ENCODE measurements at regions not wholly inside any gene's neighbourhood (a gene's known extent, or its start where the extent isn't known, plus 50 kb on each side); places are given as distances from the start of the nearest gene placed in this dataset.

DNA sequence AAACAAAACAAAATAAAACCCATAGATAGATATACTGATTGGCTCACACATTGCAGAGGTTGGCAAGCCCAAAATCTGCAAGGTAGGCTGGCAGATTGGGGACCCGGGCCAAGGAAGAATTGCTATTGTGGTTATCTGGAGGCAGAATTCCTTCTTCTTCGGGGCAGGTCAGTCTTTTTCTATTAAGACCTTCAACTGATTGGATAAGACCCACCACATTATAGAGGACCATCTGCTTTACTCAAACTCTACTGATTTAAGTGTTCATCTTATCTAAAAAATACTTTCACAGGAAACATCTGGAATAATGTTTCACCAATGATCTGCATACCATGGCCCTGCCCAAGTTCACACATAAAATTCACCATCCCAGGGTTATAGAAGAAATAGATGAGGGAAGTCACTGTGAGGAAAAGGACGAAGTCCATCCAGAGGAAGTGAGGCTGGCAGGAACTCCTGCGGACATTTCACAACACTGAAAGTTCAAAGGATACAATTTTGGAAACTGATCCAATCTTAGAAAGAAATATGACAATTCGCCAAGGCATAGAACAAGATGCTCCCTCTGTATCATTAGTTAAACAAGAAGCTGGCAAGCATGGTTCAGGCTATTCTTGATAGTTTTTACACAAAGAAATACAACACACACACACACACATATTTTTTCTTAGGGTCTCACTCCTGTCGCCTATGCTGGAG, 127.6 kb upstream of the MED13L start:
- Histone ChIP-seq H3K4me1 (ENCODE audit: insufficient read depth, low read length) (no peaks in the 10 kb centered on the region), H3K36me3 (ENCODE audit: insufficient read depth, low read length) (no peaks in the 10 kb centered on the region), H2AFZ (ENCODE audit: low read depth, low read length) (no peak overlapping the region), H3K9me3 (ENCODE audit: low read length) (no peaks in the 10 kb centered on the region), H3K27me3 (ENCODE audit: insufficient read depth, low read length) (no peaks in the 10 kb centered on the region), H3K4me3 (ENCODE audit: low read length) (no peak overlapping the region)

DNA sequence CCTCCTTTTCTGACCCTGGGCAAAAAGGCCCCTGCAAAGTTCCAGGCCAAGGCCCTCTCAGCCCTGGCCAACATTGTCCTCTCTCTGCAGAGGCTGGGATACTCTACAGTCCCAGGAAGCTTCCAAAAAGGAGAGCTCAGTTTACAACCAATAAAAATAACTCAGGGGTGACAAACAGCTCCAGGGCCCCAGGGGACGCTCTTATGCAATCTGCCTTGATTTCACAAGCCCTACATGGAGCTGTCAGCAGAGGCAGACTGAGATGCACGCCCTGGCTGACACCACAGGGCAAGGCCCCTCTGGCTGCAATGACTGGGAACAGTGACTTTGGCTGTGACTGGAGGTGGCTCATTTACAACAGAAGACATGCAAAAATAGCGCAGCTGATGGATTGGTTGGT, 129.0 kb upstream of the MED13L start:
- Histone ChIP-seq H3K36me3 (ENCODE audit: insufficient read depth, low read length) (no peaks in the 10 kb centered on the region), H3K27me3 (ENCODE audit: insufficient read depth, low read length) (no peaks in the 10 kb centered on the region), H3K9me3 (ENCODE audit: low read length) (no peaks in the 10 kb centered on the region), H3K4me3 (ENCODE audit: low read length) (no peak overlapping the region), H2AFZ (ENCODE audit: low read depth, low read length) (no peak overlapping the region), H3K4me1 (ENCODE audit: insufficient read depth, low read length) (no peaks in the 10 kb centered on the region)

GRCh38 chr12:116408489-116409250, 131.2 kb upstream of the MED13L start:
- Histone ChIP-seq H3K4me1 (ENCODE audit: insufficient read depth, low read length) (no peaks in the 10 kb centered on the region), H3K9me3 (ENCODE audit: low read length) (no peaks in the 10 kb centered on the region), H3K27me3 (ENCODE audit: insufficient read depth, low read length) (no peaks in the 10 kb centered on the region), H3K4me3 (ENCODE audit: low read length) (no peak overlapping the region), H2AFZ (ENCODE audit: low read depth, low read length) (no peak overlapping the region), H3K36me3 (ENCODE audit: insufficient read depth, low read length) (no peaks in the 10 kb centered on the region)

DNA sequence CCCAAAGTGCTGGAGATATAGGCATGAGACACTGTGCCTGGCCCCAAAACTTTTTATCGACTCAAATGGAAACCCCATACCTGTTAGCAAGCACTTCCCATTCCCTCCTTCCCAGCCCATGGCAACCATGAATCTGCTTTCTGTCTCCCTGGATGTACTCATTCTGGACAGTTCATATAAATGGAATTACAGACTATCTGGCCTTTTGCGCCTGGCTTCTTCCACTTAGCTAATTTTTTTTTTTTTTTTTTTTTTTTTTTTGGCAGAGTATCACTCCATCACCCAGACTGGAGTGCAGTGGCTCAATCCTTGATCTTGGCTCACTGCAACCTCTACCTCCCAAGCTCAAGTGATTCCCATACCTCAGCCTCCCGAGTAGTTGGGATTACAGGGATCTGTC, 134.5 kb upstream of the MED13L start:
- Histone ChIP-seq H3K36me3 (ENCODE audit: insufficient read depth, low read length) (no peaks in the 10 kb centered on the region), H2AFZ (ENCODE audit: low read depth, low read length) (no peak overlapping the region), H3K4me1 (ENCODE audit: insufficient read depth, low read length) (peaks cover 4% of the 10 kb centered on the region), H3K4me3 (ENCODE audit: low read length) (no peak overlapping the region), H3K9me3 (ENCODE audit: low read length) (no peaks in the 10 kb centered on the region), H3K27me3 (ENCODE audit: insufficient read depth, low read length) (no peaks in the 10 kb centered on the region)

DNA sequence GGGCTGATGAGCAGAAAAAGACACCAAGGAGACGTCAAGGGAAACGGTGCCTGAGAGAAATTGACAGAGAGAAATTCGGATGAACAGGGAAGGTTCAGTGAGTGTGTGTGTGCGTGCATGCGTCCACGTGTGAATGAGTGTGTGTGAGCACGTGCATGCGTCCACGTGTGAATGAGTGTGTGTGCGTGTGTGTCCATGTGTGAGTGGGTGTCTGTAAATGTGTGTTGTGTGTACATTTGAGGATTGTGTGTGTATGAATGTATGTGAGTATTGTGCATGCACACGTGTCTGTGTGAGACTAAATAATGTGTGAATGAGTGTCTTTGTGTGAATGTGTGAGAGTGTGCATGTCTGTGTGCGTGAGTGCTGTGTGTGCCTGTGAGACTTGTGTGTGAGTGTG, 137.4 kb upstream of the MED13L start:
- H3K9me3 ChIP-seq (ENCODE audit: low read length) = no peaks in the 10 kb centered on the region
- H3K4me1 ChIP-seq (ENCODE audit: insufficient read depth, low read length) = peaks cover 4% of the 10 kb centered on the region
- no peak overlapping the region for H3K4me3 ChIP-seq (ENCODE audit: low read length)
- no peaks in the 10 kb centered on the region for H3K36me3 ChIP-seq (ENCODE audit: insufficient read depth, low read length)
- no peak overlapping the region for H2AFZ ChIP-seq (ENCODE audit: low read depth, low read length)
- H3K27me3 ChIP-seq (ENCODE audit: insufficient read depth, low read length) = no peaks in the 10 kb centered on the region

GRCh38 chr12:116415408-116416108, 138.1 kb upstream of the MED13L start:
- no peak overlapping the region for H3K4me3 ChIP-seq (ENCODE audit: low read length)
- no peaks in the 10 kb centered on the region for H3K9me3 ChIP-seq (ENCODE audit: low read length)
- H2AFZ ChIP-seq (ENCODE audit: low read depth, low read length) = no peak overlapping the region
- H3K36me3 ChIP-seq (ENCODE audit: insufficient read depth, low read length) = no peaks in the 10 kb centered on the region
- peaks cover 4% of the 10 kb centered on the region for H3K4me1 ChIP-seq (ENCODE audit: insufficient read depth, low read length)
- no peaks in the 10 kb centered on the region for H3K27me3 ChIP-seq (ENCODE audit: insufficient read depth, low read length)

DNA sequence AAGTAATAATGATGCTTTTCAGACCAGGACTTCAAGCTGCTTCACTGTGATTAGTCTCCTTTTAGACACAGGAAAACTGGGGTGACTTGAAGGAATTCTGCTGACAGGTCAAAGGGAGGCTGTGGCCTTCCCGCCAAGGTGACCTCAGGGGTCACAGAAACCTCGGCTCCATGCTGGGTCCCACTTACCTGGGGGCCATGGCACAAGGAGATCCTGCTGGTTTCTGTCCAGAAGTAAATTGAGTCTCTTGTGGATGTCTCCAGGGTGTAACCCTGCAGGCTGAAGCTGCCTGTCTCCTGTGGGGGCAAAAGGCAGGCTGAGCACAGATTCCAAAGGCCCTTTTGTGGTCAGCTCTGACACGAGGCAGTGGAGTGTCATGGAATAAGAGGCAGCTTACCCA, 138.7 kb upstream of the MED13L start:
- Histone ChIP-seq H3K4me3 (ENCODE audit: low read length) (no peak overlapping the region), H3K36me3 (ENCODE audit: insufficient read depth, low read length) (no peaks in the 10 kb centered on the region), H3K27me3 (ENCODE audit: insufficient read depth, low read length) (no peaks in the 10 kb centered on the region), H3K9me3 (ENCODE audit: low read length) (no peaks in the 10 kb centered on the region), H2AFZ (ENCODE audit: low read depth, low read length) (no peak overlapping the region), H3K4me1 (ENCODE audit: insufficient read depth, low read length) (peaks cover 4% of the 10 kb centered on the region)

- Histone ChIP-seq H3K4me3 (ENCODE audit: low read length) (no peak overlapping the region), H3K4me1 (ENCODE audit: insufficient read depth, low read length) (peaks cover 4% of the 10 kb centered on the region), H3K36me3 (ENCODE audit: insufficient read depth, low read length) (no peaks in the 10 kb centered on the region), H3K27me3 (ENCODE audit: insufficient read depth, low read length) (no peaks in the 10 kb centered on the region), H2AFZ (ENCODE audit: low read depth, low read length) (no peak overlapping the region), H3K9me3 (ENCODE audit: low read length) (no peaks in the 10 kb centered on the region)
These were observed 140.6 kb upstream of the MAP1LC3B2 start for GRCh38 chr12:116418551-116418950.

GRCh38 chr12:116420227-116420880, 138.8 kb upstream of the MAP1LC3B2 start:
- no peaks in the 10 kb centered on the region for H3K9me3 ChIP-seq (ENCODE audit: low read length)
- H2AFZ ChIP-seq (ENCODE audit: low read depth, low read length) = no peak overlapping the region
- H3K4me1 ChIP-seq (ENCODE audit: insufficient read depth, low read length) = peaks cover 4% of the 10 kb centered on the region
- H3K36me3 ChIP-seq (ENCODE audit: insufficient read depth, low read length) = no peaks in the 10 kb centered on the region
- no peaks in the 10 kb centered on the region for H3K27me3 ChIP-seq (ENCODE audit: insufficient read depth, low read length)
- no peak overlapping the region for H3K4me3 ChIP-seq (ENCODE audit: low read length)

DNA sequence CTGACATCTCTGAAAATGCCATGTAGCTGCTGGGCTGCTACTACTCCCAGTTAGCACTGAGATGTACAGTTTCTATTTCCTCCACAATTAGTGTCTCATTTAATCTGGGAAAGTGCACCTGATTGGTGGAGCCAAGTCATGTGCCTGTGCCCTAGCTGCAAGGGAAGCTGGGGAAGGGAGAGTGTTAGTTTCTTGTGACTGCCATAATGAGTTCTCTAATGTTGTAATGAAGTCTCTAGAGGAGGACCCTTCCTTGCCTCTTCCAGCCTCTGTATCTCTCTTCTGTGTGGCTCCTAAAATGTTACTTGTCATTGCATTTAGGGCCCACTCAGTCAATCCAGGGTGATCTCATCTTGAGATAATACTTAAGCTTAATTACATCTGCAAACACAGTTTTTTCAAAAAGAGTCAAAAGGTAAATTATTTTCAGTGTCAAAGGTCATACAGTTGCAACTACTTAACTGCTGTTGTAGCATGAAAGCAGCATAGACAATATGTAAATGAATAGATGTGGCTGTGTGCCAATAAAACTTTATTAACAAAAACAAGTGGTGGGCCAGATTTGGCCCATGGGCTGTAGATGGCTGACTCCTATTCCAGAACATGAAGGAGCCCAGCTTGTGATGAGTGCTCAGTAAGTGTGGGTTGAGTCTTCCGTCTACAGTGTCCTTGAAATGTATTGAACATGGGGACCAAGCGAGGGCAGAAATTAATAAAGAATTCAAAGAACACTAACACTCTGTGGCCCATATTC, 137.2 kb upstream of the MAP1LC3B2 start:
- Histone ChIP-seq H2AFZ (ENCODE audit: low read depth, low read length) (no peak overlapping the region), H3K27me3 (ENCODE audit: insufficient read depth, low read length) (no peaks in the 10 kb centered on the region), H3K9me3 (ENCODE audit: low read length) (no peaks in the 10 kb centered on the region), H3K4me3 (ENCODE audit: low read length) (no peak overlapping the region), H3K36me3 (ENCODE audit: insufficient read depth, low read length) (no peaks in the 10 kb centered on the region), H3K4me1 (ENCODE audit: insufficient read depth, low read length) (no peaks in the 10 kb centered on the region)

DNA sequence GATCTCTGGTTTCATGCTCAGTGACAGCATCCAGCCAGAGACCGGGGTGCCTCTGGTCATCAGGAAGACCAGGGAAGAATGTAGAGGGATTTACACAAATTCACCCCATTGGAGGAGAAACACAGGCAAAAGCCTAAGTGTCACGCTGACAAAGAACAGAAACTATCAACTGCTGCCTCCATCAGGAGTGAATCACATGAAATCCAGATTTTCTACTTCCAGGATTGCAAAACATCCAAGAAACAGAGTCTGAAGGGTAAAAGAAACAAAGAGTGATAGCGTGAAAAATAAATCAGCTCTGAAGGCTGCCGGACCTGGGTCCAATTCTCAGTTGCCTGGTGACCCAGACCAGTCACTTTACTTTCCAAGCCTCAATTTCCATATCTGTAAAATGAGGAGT, 136.1 kb upstream of the MAP1LC3B2 start:
- Histone ChIP-seq H3K4me3 (ENCODE audit: low read length) (no peak overlapping the region), H3K9me3 (ENCODE audit: low read length) (no peaks in the 10 kb centered on the region), H3K36me3 (ENCODE audit: insufficient read depth, low read length) (no peaks in the 10 kb centered on the region), H3K4me1 (ENCODE audit: insufficient read depth, low read length) (peaks cover 2% of the 10 kb centered on the region), H2AFZ (ENCODE audit: low read depth, low read length) (no peak overlapping the region), H3K27me3 (ENCODE audit: insufficient read depth, low read length) (no peaks in the 10 kb centered on the region)

- H2AFZ ChIP-seq (ENCODE audit: low read depth, low read length) = no peak overlapping the region
- peaks cover 2% of the 10 kb centered on the region for H3K4me1 ChIP-seq (ENCODE audit: insufficient read depth, low read length)
- H3K4me3 ChIP-seq (ENCODE audit: low read length) = no peak overlapping the region
- H3K27me3 ChIP-seq (ENCODE audit: insufficient read depth, low read length) = no peaks in the 10 kb centered on the region
- no peaks in the 10 kb centered on the region for H3K36me3 ChIP-seq (ENCODE audit: insufficient read depth, low read length)
- H3K9me3 ChIP-seq (ENCODE audit: low read length) = no peaks in the 10 kb centered on the region
These were observed 133.7 kb upstream of the MAP1LC3B2 start for GRCh38 chr12:116425256-116426193.
